ENCODE measurements at regions not wholly inside any gene's neighbourhood (a gene's known extent, or its start where the extent isn't known, plus 50 kb on each side); places are given as distances from the start of the nearest gene placed in this dataset.

- CTCF ChIA-PET = no interaction called here
- Histone ChIP-seq H3K4me1 (ENCODE audit: control insufficient read depth in 1 of 2, extremely low read depth in 1 of 2, insufficient read depth in 2 of 2, low read length in 2 of 2) (no peaks in the 10 kb centered on the region), H3K9me3 (no peaks in the 10 kb centered on the region), H3K4me3 (ENCODE audit: control insufficient read depth in 1 of 2, extremely low read depth in 1 of 2, low read length in 1 of 2) (no peak overlapping the region), H3K27me3 (replicated peaks in 1 of 2; ENCODE audit: control insufficient read depth in 2 of 2, extremely low read depth in 1 of 2, insufficient read depth in 2 of 2, low read length in 1 of 2) (peaks cover 0 to 10% of the 10 kb centered on the region in 2 experiments), H3K27ac (ENCODE audit: low read length) (no peak overlapping the region), H3K36me3 (ENCODE audit: control insufficient read depth in 2 of 2, extremely low read depth in 1 of 2, insufficient read depth in 1 of 2, low read length in 1 of 2) (no peaks in the 10 kb centered on the region)
- peaks cover 5 to 21% (median 7%) of the 10 kb centered on the region in 3 donors for H3K9me3 Mint-ChIP-seq
- H3K4me1 Mint-ChIP-seq = peaks cover 0 to 6% (median 6%) of the 10 kb centered on the region in 3 donors
- no peak overlapping the region for H3K4me3 Mint-ChIP-seq
- ATAC-seq (replicated peaks in 1 of 4) (no peak), DNase-seq (no peak)
- H3K27ac Mint-ChIP-seq = no peak overlapping the region
- peaks cover 0 to 5% of the 10 kb centered on the region in 2 donors for H3K27me3 Mint-ChIP-seq
- no CpG with 5 or more reads among the region's 2 CpGs for WGBS (ENCODE audit: insufficient coverage)
- H3K36me3 Mint-ChIP-seq = no peaks in the 10 kb centered on the region
- POLR2A ChIA-PET = interaction anchor here in 1 of 2 donors (0.6 kb wide), 1 partner anchor 505 kb away, joined by 5 read pairs; no protein-coding TSS in a partner anchor
These were observed 139.4 kb downstream of the BMS1 start for GRCh38 chr10:42921951-42922350.

DNA sequence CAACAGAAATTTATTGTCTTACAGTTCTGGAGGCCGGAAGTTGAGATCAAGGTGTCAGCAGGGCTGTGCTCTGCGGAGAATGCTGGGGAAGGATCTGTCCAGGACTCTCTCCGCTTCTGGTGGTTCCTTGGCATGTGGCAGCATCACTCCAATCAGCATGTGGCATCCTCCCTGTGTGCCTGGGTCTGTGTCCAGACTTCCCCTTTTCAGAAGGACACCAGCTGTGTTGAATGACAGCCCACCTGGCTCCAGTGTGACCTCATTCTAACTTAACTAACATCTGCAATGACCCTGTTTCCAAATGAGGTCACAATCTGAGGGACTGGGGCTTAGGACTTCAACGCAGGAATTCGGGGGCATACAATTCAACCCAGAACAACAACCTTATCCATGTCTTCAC lies 141.9 kb downstream of the BMS1 start:
- DNase-seq = no peak
- Histone ChIP-seq H3K4me1 (ENCODE audit: control insufficient read depth in 1 of 2, extremely low read depth in 1 of 2, insufficient read depth in 2 of 2, low read length in 2 of 2) (no peaks in the 10 kb centered on the region), H3K27me3 (replicated peaks in 1 of 2; ENCODE audit: control insufficient read depth in 2 of 2, extremely low read depth in 1 of 2, insufficient read depth in 2 of 2, low read length in 1 of 2) (peaks cover 0 to 23% of the 10 kb centered on the region in 2 experiments), H3K4me3 (ENCODE audit: control insufficient read depth in 1 of 2, extremely low read depth in 1 of 2, low read length in 1 of 2) (no peak overlapping the region), H3K9me3 (no peaks in the 10 kb centered on the region), H3K27ac (ENCODE audit: low read length) (no peak overlapping the region), H3K36me3 (ENCODE audit: control insufficient read depth in 2 of 2, extremely low read depth in 1 of 2, insufficient read depth in 1 of 2, low read length in 1 of 2) (no peaks in the 10 kb centered on the region)
- ChIA-PET CTCF (no interaction called here), POLR2A (no interaction called here)
- H3K27me3 Mint-ChIP-seq = peaks cover 5 to 27% of the 10 kb centered on the region in 2 donors
- H3K4me1 Mint-ChIP-seq = no peaks in the 10 kb centered on the region
- no peaks in the 10 kb centered on the region for H3K36me3 Mint-ChIP-seq
- no peak overlapping the region for H3K27ac Mint-ChIP-seq
- WGBS (ENCODE audit: insufficient coverage) = 76% methylated on average over 3 of the region's 5 CpGs
- peaks cover 0 to 9% (median 2%) of the 10 kb centered on the region in 3 donors for H3K9me3 Mint-ChIP-seq
- ATAC-seq (replicated peaks in 1 of 4) = no peak
- H3K4me3 Mint-ChIP-seq = no peak overlapping the region

DNA sequence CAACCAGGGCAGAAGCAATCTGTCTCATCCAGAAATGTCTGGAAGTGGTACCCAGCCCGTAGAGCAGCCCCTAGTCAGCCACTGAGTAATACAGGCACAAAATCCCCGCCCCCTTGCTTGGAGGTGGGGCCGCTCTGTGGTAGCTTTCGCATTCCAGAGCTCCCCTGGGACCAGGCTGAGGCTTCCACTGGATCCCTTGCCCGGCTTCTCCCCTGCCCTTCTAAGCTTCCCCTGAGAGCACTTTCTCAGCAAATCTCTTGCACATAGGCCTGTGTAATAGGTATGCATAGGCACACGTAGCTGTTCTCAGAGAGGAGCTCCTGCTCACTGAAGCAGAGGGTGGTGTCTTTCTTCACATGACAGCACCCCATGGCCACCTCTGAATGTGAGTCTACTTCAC lies 144.2 kb downstream of the BMS1 start:
- DNase-seq = no peak
- Histone ChIP-seq H3K27me3 (replicated peaks in 1 of 2; ENCODE audit: control insufficient read depth in 2 of 2, extremely low read depth in 1 of 2, insufficient read depth in 2 of 2, low read length in 1 of 2) (peaks cover 0 to 41% of the 10 kb centered on the region in 2 experiments), H3K4me1 (ENCODE audit: control insufficient read depth in 1 of 2, extremely low read depth in 1 of 2, insufficient read depth in 2 of 2, low read length in 2 of 2) (no peaks in the 10 kb centered on the region), H3K4me3 (ENCODE audit: control insufficient read depth in 1 of 2, extremely low read depth in 1 of 2, low read length in 1 of 2) (no peak overlapping the region), H3K9me3 (no peaks in the 10 kb centered on the region), H3K36me3 (ENCODE audit: control insufficient read depth in 2 of 2, extremely low read depth in 1 of 2, insufficient read depth in 1 of 2, low read length in 1 of 2) (no peaks in the 10 kb centered on the region), H3K27ac (ENCODE audit: low read length) (no peak overlapping the region)
- Mint-ChIP-seq H3K27me3 (peaks cover 11 to 44% of the 10 kb centered on the region in 2 donors), H3K9me3 (peaks cover 0 to 9% (median 2%) of the 10 kb centered on the region in 3 donors), H3K4me1 (no peaks in the 10 kb centered on the region), H3K27ac (no peak overlapping the region), H3K36me3 (no peaks in the 10 kb centered on the region), H3K4me3 (no peak overlapping the region)
- ATAC-seq (replicated peaks in 1 of 4) = no peak
- POLR2A ChIA-PET = no interaction called here
- WGBS (ENCODE audit: insufficient coverage) = 88% methylated on average over 4 of the region's 6 CpGs
- CTCF ChIA-PET = interaction anchor here in 1 of 2 donors (0.5 kb wide), 1 partner anchor 541 kb away, joined by 5 read pairs; no protein-coding TSS in a partner anchor

GRCh38 chr10:42928064-42928463 lies 145.5 kb downstream of the BMS1 start:
- DNase-seq (no peak), ATAC-seq (replicated peaks in 1 of 4) (no peak)
- Mint-ChIP-seq H3K4me1 (peaks cover 0 to 4% (median 4%) of the 10 kb centered on the region in 3 donors), H3K27me3 (peaks cover 11 to 52% of the 10 kb centered on the region in 2 donors), H3K4me3 (no peak overlapping the region), H3K27ac (no peak overlapping the region), H3K9me3 (peaks cover 0 to 1% (median 0%) of the 10 kb centered on the region in 3 donors), H3K36me3 (no peaks in the 10 kb centered on the region)
- Histone ChIP-seq H3K4me1 (ENCODE audit: control insufficient read depth in 1 of 2, extremely low read depth in 1 of 2, insufficient read depth in 2 of 2, low read length in 2 of 2) (peaks cover 0 to 9% of the 10 kb centered on the region in 2 experiments), H3K27me3 (replicated peaks in 1 of 2; ENCODE audit: control insufficient read depth in 2 of 2, extremely low read depth in 1 of 2, insufficient read depth in 2 of 2, low read length in 1 of 2) (peaks cover 0 to 52% of the 10 kb centered on the region in 2 experiments), H3K4me3 (ENCODE audit: control insufficient read depth in 1 of 2, extremely low read depth in 1 of 2, low read length in 1 of 2) (no peak overlapping the region), H3K27ac (ENCODE audit: low read length) (no peak overlapping the region), H3K36me3 (ENCODE audit: control insufficient read depth in 2 of 2, extremely low read depth in 1 of 2, insufficient read depth in 1 of 2, low read length in 1 of 2) (no peaks in the 10 kb centered on the region), H3K9me3 (no peaks in the 10 kb centered on the region)
- WGBS (ENCODE audit: insufficient coverage) = 80% methylated on average over 7 of the region's 9 CpGs
- POLR2A ChIA-PET = no interaction called here
- CTCF ChIA-PET = no interaction called here

GRCh38 chr10:42929236-42929635 lies 146.6 kb downstream of the BMS1 start:
- ATAC-seq (replicated peaks in 1 of 4) (no peak), DNase-seq (no peak)
- Mint-ChIP-seq H3K27ac (no peak overlapping the region), H3K36me3 (no peaks in the 10 kb centered on the region), H3K4me3 (no peak overlapping the region), H3K9me3 (no peaks in the 10 kb centered on the region), H3K27me3 (peaks cover 11 to 60% of the 10 kb centered on the region in 2 donors), H3K4me1 (peaks cover 6 to 13% (median 11%) of the 10 kb centered on the region in 3 donors)
- no peak overlapping the region for H3K4me3 ChIP-seq (ENCODE audit: control insufficient read depth in 1 of 2, extremely low read depth in 1 of 2, low read length in 1 of 2)
- H3K9me3 ChIP-seq = no peaks in the 10 kb centered on the region
- POLR2A ChIA-PET = no interaction called here
- H3K27ac ChIP-seq (ENCODE audit: low read length) = no peak overlapping the region
- no peaks in the 10 kb centered on the region for H3K36me3 ChIP-seq (ENCODE audit: control insufficient read depth in 2 of 2, extremely low read depth in 1 of 2, insufficient read depth in 1 of 2, low read length in 1 of 2)
- peaks cover 0 to 63% of the 10 kb centered on the region in 2 experiments for H3K27me3 ChIP-seq (replicated peaks in 1 of 2; ENCODE audit: control insufficient read depth in 2 of 2, extremely low read depth in 1 of 2, insufficient read depth in 2 of 2, low read length in 1 of 2)
- CTCF ChIA-PET = no interaction called here
- no CpG with 5 or more reads among the region's 4 CpGs for WGBS (ENCODE audit: insufficient coverage)
- peaks cover 0 to 21% of the 10 kb centered on the region in 2 experiments for H3K4me1 ChIP-seq (ENCODE audit: control insufficient read depth in 1 of 2, extremely low read depth in 1 of 2, insufficient read depth in 2 of 2, low read length in 2 of 2)

- H3K4me1 Mint-ChIP-seq = peaks cover 14 to 16% (median 14%) of the 10 kb centered on the region in 3 donors
- H3K4me3 Mint-ChIP-seq = no peak overlapping the region
- ChIA-PET POLR2A (no interaction called here), CTCF (no interaction called here)
- no peak for ATAC-seq (replicated peaks in 1 of 4)
- WGBS (ENCODE audit: insufficient coverage) = 83% methylated on average over 7 of the region's 8 CpGs
- H3K36me3 Mint-ChIP-seq = no peaks in the 10 kb centered on the region
- Histone ChIP-seq H3K4me3 (ENCODE audit: control insufficient read depth in 1 of 2, extremely low read depth in 1 of 2, low read length in 1 of 2) (no peak overlapping the region), H3K36me3 (ENCODE audit: control insufficient read depth in 2 of 2, extremely low read depth in 1 of 2, insufficient read depth in 1 of 2, low read length in 1 of 2) (no peaks in the 10 kb centered on the region), H3K27me3 (replicated peaks in 1 of 2; ENCODE audit: control insufficient read depth in 2 of 2, extremely low read depth in 1 of 2, insufficient read depth in 2 of 2, low read length in 1 of 2) (peaks cover 0 to 69% of the 10 kb centered on the region in 2 experiments), H3K27ac (ENCODE audit: low read length) (no peak overlapping the region), H3K4me1 (ENCODE audit: control insufficient read depth in 1 of 2, extremely low read depth in 1 of 2, insufficient read depth in 2 of 2, low read length in 2 of 2) (peaks cover 0 to 22% of the 10 kb centered on the region in 2 experiments), H3K9me3 (no peaks in the 10 kb centered on the region)
- H3K27ac Mint-ChIP-seq = no peak overlapping the region
- peaks cover 11 to 68% of the 10 kb centered on the region in 2 donors for H3K27me3 Mint-ChIP-seq
- no peak for DNase-seq
- H3K9me3 Mint-ChIP-seq = no peaks in the 10 kb centered on the region
These were observed 146.9 kb upstream of the RET start for GRCh38 chr10:42929993-42930392.

All from T-cell (primary cell).